Osteoblast (primary cell): ENCODE measurements at regions not wholly inside any gene's neighbourhood (a gene's known extent, or its start where the extent isn't known, plus 50 kb on each side); places are given as distances from the start of the nearest gene placed in this dataset.

Experiments used
- DNase-seq: peaks from one replicate; pipeline ENCODE4 v3.0.0; 2011; ENCODE audit warnings: low spot score, mixed read lengths; ENCODE audit not compliant: insufficient read length; ENCODE audit errors: missing footprints
- H2AFZ ChIP-seq: 2 replicates; pipeline ENCODE4 v1.6.0; 2011; ENCODE audit warnings: mild to moderate bottlenecking, low read length
- H3K27ac ChIP-seq: 2 replicates; pipeline ENCODE4 v1.5.1; 2011; ENCODE audit warnings: mild to moderate bottlenecking, low read depth, low read length, moderate library complexity
- H3K27me3 ChIP-seq: 2 replicates; pipeline ENCODE4 v1.6.0; 2012; ENCODE audit warnings: mild to moderate bottlenecking, control low read depth, inconsistent platforms, low read length, moderate library complexity; ENCODE audit not compliant: insufficient read depth
- H3K36me3 ChIP-seq: 2 replicates; pipeline ENCODE4 v1.5.1; 2011; ENCODE audit warnings: mild to moderate bottlenecking, low read length, control low read depth, moderate library complexity; ENCODE audit not compliant: insufficient read depth
- H3K4me1 ChIP-seq: 2 replicates; pipeline ENCODE4 v1.5.1; 2011; ENCODE audit warnings: mild to moderate bottlenecking, low read length, control low read depth, moderate library complexity; ENCODE audit not compliant: insufficient read depth
- H3K4me2 ChIP-seq: 2 replicates; pipeline ENCODE4 v1.6.0; 2011; ENCODE audit warnings: mild to moderate bottlenecking, low read length; ENCODE audit not compliant: insufficient read depth
- H3K4me3 ChIP-seq: fragments of 200-600 bp; sonication (generic); 3 replicates; pipeline ENCODE4 v1.5.1; 2012; ENCODE audit warnings: mild to moderate bottlenecking, low read length, inconsistent platforms; ENCODE audit not compliant: insufficient read depth
- H3K79me2 ChIP-seq: 2 replicates; pipeline ENCODE4 v1.6.0; 2012; ENCODE audit warnings: mild to moderate bottlenecking, low read length, control low read depth, inconsistent platforms; ENCODE audit not compliant: insufficient read depth
- H3K9me3 ChIP-seq: 2 replicates; pipeline ENCODE4 v1.5.1; 2011; ENCODE audit warnings: low read depth, low read length, control low read depth
- H4K20me1 ChIP-seq: 2 replicates; pipeline ENCODE4 v1.6.0; 2012; ENCODE audit warnings: mild to moderate bottlenecking, low read length, control low read depth; ENCODE audit not compliant: insufficient read depth
- CTCF ChIP-seq: IDR thresholded peaks from 2 replicates; pipeline ENCODE4 v1.5.1; 2011; ENCODE audit warnings: mild to moderate bottlenecking, low read depth, low read length, moderate library complexity; ENCODE audit errors: extremely low read depth

GRCh38 chr3:13245615-13245978 lies 172.4 kb upstream of the IQSEC1 start:
- DNase-seq, result no peak
- TF ChIP-seq CTCF, result no peak
- Histone ChIP-seq H3K27ac (no peak overlapping the region), H3K36me3 (no peaks in the 10 kb centered on the region), H3K4me2 (no peak overlapping the region), H4K20me1 (no peaks in the 10 kb centered on the region), H3K4me1 (no peaks in the 10 kb centered on the region), H3K9me3 (no peaks in the 10 kb centered on the region), H3K27me3 (no peaks in the 10 kb centered on the region), H2AFZ (no peak overlapping the region), H3K79me2 (no peaks in the 10 kb centered on the region), H3K4me3 (no peak overlapping the region)

- DNase-seq, result peak; percentile 66
- no peak overlapping the region for H3K27ac ChIP-seq
- H3K36me3 ChIP-seq, result no peaks in the 10 kb centered on the region
- H3K79me2 ChIP-seq, result no peaks in the 10 kb centered on the region
- H3K4me2 ChIP-seq, result no peak overlapping the region
- H4K20me1 ChIP-seq, result no peaks in the 10 kb centered on the region
- no peaks in the 10 kb centered on the region for H3K27me3 ChIP-seq
- no peak overlapping the region for H2AFZ ChIP-seq
- H3K9me3 ChIP-seq, result no peaks in the 10 kb centered on the region
- no peaks in the 10 kb centered on the region for H3K4me1 ChIP-seq
- no peak overlapping the region for H3K4me3 ChIP-seq
- TF ChIP-seq CTCF, result no peak
Measured at GRCh38 chr3:13243586-13243985, 170.4 kb upstream of the IQSEC1 start.

- Histone ChIP-seq H3K79me2 (no peaks in the 10 kb centered on the region), H3K36me3 (no peaks in the 10 kb centered on the region), H3K27ac (no peak overlapping the region), H4K20me1 (no peaks in the 10 kb centered on the region), H3K4me2 (no peak overlapping the region), H3K4me1 (no peaks in the 10 kb centered on the region), H3K9me3 (no peaks in the 10 kb centered on the region), H2AFZ (no peak overlapping the region), H3K4me3 (no peak overlapping the region), H3K27me3 (no peaks in the 10 kb centered on the region)
- no peak for TF ChIP-seq CTCF
- DNase-seq, result no peak
Measured at GRCh38 chr3:13242364-13242737, 169.1 kb upstream of the IQSEC1 start.

GRCh38 chr3:13241621-13242363 lies 168.6 kb upstream of the IQSEC1 start:
- no peak overlapping the region for H3K4me3 ChIP-seq
- H3K4me1 ChIP-seq, result no peaks in the 10 kb centered on the region

More at GRCh38 chr3:13241621-13242363, 168.6 kb upstream of the IQSEC1 start:
- H3K4me2 ChIP-seq, result no peak overlapping the region
- H4K20me1 ChIP-seq, result no peaks in the 10 kb centered on the region
- DNase-seq, result peak; percentile 62
- H3K9me3 ChIP-seq, result no peaks in the 10 kb centered on the region
- H2AFZ ChIP-seq, result no peak overlapping the region
- H3K27ac ChIP-seq, result no peak overlapping the region
- H3K27me3 ChIP-seq, result no peaks in the 10 kb centered on the region
- H3K36me3 ChIP-seq, result no peaks in the 10 kb centered on the region
- no peak for TF ChIP-seq CTCF
- H3K79me2 ChIP-seq, result no peaks in the 10 kb centered on the region
